Thyroid gland (tissue), 4 donors: ENCODE measurements at regions not wholly inside any gene's neighbourhood (a gene's known extent, or its start where the extent isn't known, plus 50 kb on each side); places are given as distances from the start of the nearest gene placed in this dataset.

ENCODE experiments used
- CTCF ChIP-seq, 6 experiments: fragments of 200-600 bp in 3 of 6; fragments of 450-650 bp in 3 of 6; sonication (generic) in 3 of 6; IDR thresholded peaks; one replicate each; pipeline ENCODE4 v1.5.1; 2016 to 2019; ENCODE audit warnings: antibody characterized with exemption in 6 of 6, mild to moderate bottlenecking in 2 of 6, inconsistent platforms in 1 of 6, moderate library complexity in 1 of 6
- POLR2A ChIP-seq, 2 donors: fragments of 450-650 bp; IDR thresholded peaks; one replicate each; pipeline ENCODE4 v1.6.1; 2017; ENCODE audit warnings: antibody characterized with exemption in 2 of 2, mild to moderate bottlenecking in 2 of 2, moderate library complexity in 1 of 2

DNA sequence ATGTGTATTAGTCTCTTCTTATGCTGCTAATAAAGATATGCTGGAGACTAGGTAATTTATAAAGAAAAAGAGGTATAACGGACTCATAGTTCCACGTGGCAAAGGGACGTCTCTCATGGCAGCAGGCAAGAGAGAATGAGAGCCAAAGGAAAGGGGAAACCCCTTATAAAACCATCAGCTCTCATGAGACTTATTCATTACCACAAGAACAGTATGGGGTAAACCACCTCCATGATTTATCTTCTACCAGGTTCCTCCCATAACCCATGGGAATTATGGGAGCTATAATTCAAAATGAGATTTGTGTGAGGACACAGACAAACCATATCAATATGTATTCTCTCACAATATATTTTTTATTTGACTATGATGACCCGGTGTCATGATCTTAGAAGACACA lies 109.1 kb downstream of the UTRN start:
- TF ChIP-seq CTCF (IDR thresholded peaks at IDR 0.05) (no peak), POLR2A (IDR thresholded peaks at IDR 0.05) (no peak)
